ENCODE measurements at regions not wholly inside any gene's neighbourhood (a gene's known extent, or its start where the extent isn't known, plus 50 kb on each side); places are given as distances from the start of the nearest gene placed in this dataset.

GRCh38 chr21:24436236-24436635, 1171.0 kb downstream of the MRPL39 start:
- TF ChIP-seq CTCF (IDR thresholded peaks at IDR 0.05) = no peak
- no peak for TF ChIP-seq POLR2A (IDR thresholded peaks at IDR 0.05)

Measured in lower leg skin (tissue), 3 donors.